HG03558 (cell line): ENCODE measurements at regions not wholly inside any gene's neighbourhood (a gene's known extent, or its start where the extent isn't known, plus 50 kb on each side); places are given as distances from the start of the nearest gene placed in this dataset.
A peak's percentile ranks its signal among the peaks of the same experiment; 100 is the strongest.

Experiments
- ATAC-seq: cut with Tn5 transposase; IDR thresholded peaks from one replicate; pipeline ENCODE4 v1.9.1; 2021; ENCODE audit warnings: moderate number of reproducible peaks; ENCODE audit not compliant: unreplicated experiment; ENCODE audit errors: extremely low read depth

GRCh38 chr1:217373761-217374701 is 256.9 kb downstream of the GPATCH2 start:
- ATAC-seq, result no peak

- no peak for ATAC-seq
Measured at GRCh38 chr1:217372049-217372970, 258.6 kb downstream of the GPATCH2 start.

GRCh38 chr1:217370757-217371156 is 260.1 kb downstream of the GPATCH2 start:
- no peak for ATAC-seq

GRCh38 chr1:217369996-217370551 is 260.8 kb downstream of the GPATCH2 start:
- no peak for ATAC-seq

- peak; percentile 92 for ATAC-seq
Measured at GRCh38 chr1:217369271-217369981, 261.5 kb downstream of the GPATCH2 start.

- ATAC-seq, result no peak
Measured at GRCh38 chr1:217364220-217364619, 266.7 kb downstream of the GPATCH2 start.

- ATAC-seq, result no peak
Measured at GRCh38 chr1:217363319-217363718, 267.6 kb downstream of the GPATCH2 start.

- ATAC-seq, result no peak
Measured at GRCh38 chr1:217360510-217360909, 270.4 kb downstream of the GPATCH2 start.

- no peak for ATAC-seq
Measured at GRCh38 chr1:217354895-217355294, 276.0 kb downstream of the GPATCH2 start.

GRCh38 chr1:217348960-217349664 is 281.8 kb downstream of the GPATCH2 start:
- ATAC-seq, result no peak

- ATAC-seq, result no peak
Measured at GRCh38 chr1:217344712-217345111, 286.2 kb downstream of the GPATCH2 start.

GRCh38 chr1:217343907-217344306 is 287.0 kb downstream of the GPATCH2 start:
- no peak for ATAC-seq

- no peak for ATAC-seq
Measured at GRCh38 chr1:217342105-217342504, 288.8 kb downstream of the GPATCH2 start.

GRCh38 chr1:217336724-217337123 is 294.2 kb downstream of the GPATCH2 start:
- no peak for ATAC-seq

GRCh38 chr1:217333939-217334338 is 297.0 kb downstream of the GPATCH2 start:
- ATAC-seq, result no peak

- no peak for ATAC-seq
Measured at GRCh38 chr1:217332431-217333065, 298.3 kb downstream of the GPATCH2 start.

GRCh38 chr1:217331698-217332097 is 299.2 kb downstream of the GPATCH2 start:
- ATAC-seq, result no peak

- ATAC-seq, result no peak
Measured at GRCh38 chr1:217327901-217328300, 303.0 kb downstream of the GPATCH2 start.

- ATAC-seq, result peak; percentile 98
Measured at GRCh38 chr1:217322834-217323233, 308.1 kb downstream of the GPATCH2 start.
